Ascending aorta (tissue), 2 donors: ENCODE measurements at regions not wholly inside any gene's neighbourhood (a gene's known extent, or its start where the extent isn't known, plus 50 kb on each side); places are given as distances from the start of the nearest gene placed in this dataset.

Source experiments
- DNase-seq, 2 donors: peaks; one replicate each; pipeline ENCODE4 v3.0.0-alpha.2; 2019; ENCODE audit warnings: low spot score in 2 of 2
- H3K27ac ChIP-seq, 2 donors: fragments of 200-600 bp; sonication (generic); one replicate each; pipeline ENCODE4 v1.5.1; 2016 to 2017; ENCODE audit warnings: mild to moderate bottlenecking in 1 of 2
- H3K27me3 ChIP-seq: fragments of 200-600 bp; sonication (generic); one replicate; pipeline ENCODE4 v1.5.1; 2017
- H3K36me3 ChIP-seq, 2 donors: fragments of 200-600 bp; sonication (generic); one replicate each; pipeline ENCODE4 v1.5.1; 2016
- H3K4me1 ChIP-seq, 2 donors: fragments of 200-600 bp; sonication (generic); one replicate each; pipeline ENCODE4 v1.5.1; 2016 to 2017; ENCODE audit warnings: mild to moderate bottlenecking in 1 of 2
- H3K4me3 ChIP-seq, 2 donors: fragments of 200-600 bp; sonication (generic); one replicate each; pipeline ENCODE4 v1.5.1; 2016 to 2017; ENCODE audit warnings: mild to moderate bottlenecking in 1 of 2
- H3K9me3 ChIP-seq, 2 donors: fragments of 200-600 bp; sonication (generic); one replicate each; pipeline ENCODE4 v1.5.1; 2016
- CTCF ChIP-seq, 3 experiments: fragments of 200-600 bp in 2 of 3; fragments of 450-650 bp in 1 of 3; sonication (generic) in 2 of 3; IDR thresholded peaks; one replicate each; pipeline ENCODE4 v1.5.1; 2016 to 2019; ENCODE audit warnings: antibody characterized with exemption in 3 of 3, mild to moderate bottlenecking in 1 of 3, moderate library complexity in 1 of 3
- intact Hi-C: fragments of 100-400 bp; cut with DNase I; formaldehyde crosslinking; loops from one replicate; pipeline ENCODE4 v1.15.1; 2023

- H3K9me3 ChIP-seq, result no peaks in the 10 kb centered on the region
Measured at GRCh38 chr21:14875704-14876523, 188.9 kb downstream of the NRIP1 start.

GRCh38 chr21:14875186-14875585 lies 189.6 kb downstream of the NRIP1 start:
- intact Hi-C loops, result no loop called here
- no peak for TF ChIP-seq CTCF (IDR thresholded peaks at IDR 0.05)
- H3K27me3 ChIP-seq, result no peaks in the 10 kb centered on the region
- H3K4me1 ChIP-seq, result no peaks in the 10 kb centered on the region
- no peak for DNase-seq
- H3K4me3 ChIP-seq, result no peak overlapping the region
- no peaks in the 10 kb centered on the region for H3K9me3 ChIP-seq
- no peaks in the 10 kb centered on the region for H3K36me3 ChIP-seq
- H3K27ac ChIP-seq, result no peak overlapping the region

More at GRCh38 chr21:14875704-14876523, 188.9 kb downstream of the NRIP1 start:
- intact Hi-C loops, result no loop called here
- no peak for TF ChIP-seq CTCF (IDR thresholded peaks at IDR 0.05)
- Histone ChIP-seq H3K27ac (no peak overlapping the region), H3K36me3 (no peaks in the 10 kb centered on the region), H3K27me3 (no peaks in the 10 kb centered on the region), H3K4me1 (no peaks in the 10 kb centered on the region), H3K4me3 (no peak overlapping the region)
- DNase-seq, result no peak

GRCh38 chr21:14874379-14874778 lies 190.4 kb downstream of the NRIP1 start:
- Histone ChIP-seq H3K27ac (no peak overlapping the region), H3K27me3 (no peaks in the 10 kb centered on the region), H3K4me3 (no peak overlapping the region), H3K36me3 (no peaks in the 10 kb centered on the region), H3K9me3 (no peaks in the 10 kb centered on the region), H3K4me1 (no peaks in the 10 kb centered on the region)
- intact Hi-C loops, result no loop called here
- TF ChIP-seq CTCF (IDR thresholded peaks at IDR 0.05), result no peak
- DNase-seq, result no peak

GRCh38 chr21:14871861-14872260 lies 192.9 kb downstream of the NRIP1 start:
- TF ChIP-seq CTCF (IDR thresholded peaks at IDR 0.05), result no peak
- Histone ChIP-seq H3K27ac (no peak overlapping the region), H3K4me1 (no peaks in the 10 kb centered on the region), H3K9me3 (no peaks in the 10 kb centered on the region), H3K36me3 (no peaks in the 10 kb centered on the region), H3K27me3 (no peaks in the 10 kb centered on the region), H3K4me3 (no peak overlapping the region)
- no peak for DNase-seq
- intact Hi-C loops, result no loop called here

GRCh38 chr21:14870853-14871149 lies 194.0 kb downstream of the NRIP1 start:
- Histone ChIP-seq H3K4me3 (no peak overlapping the region), H3K36me3 (no peaks in the 10 kb centered on the region), H3K9me3 (no peaks in the 10 kb centered on the region), H3K4me1 (no peaks in the 10 kb centered on the region), H3K27me3 (no peaks in the 10 kb centered on the region), H3K27ac (no peak overlapping the region)
- DNase-seq, result no peak
- intact Hi-C loops, result no loop called here
- TF ChIP-seq CTCF (IDR thresholded peaks at IDR 0.05), result no peak
